GM21390 (cell line): ENCODE measurements at regions not wholly inside any gene's neighbourhood (a gene's known extent, or its start where the extent isn't known, plus 50 kb on each side); places are given as distances from the start of the nearest gene placed in this dataset.

Experiments used
- ATAC-seq: cut with Tn5 transposase; IDR thresholded peaks from one replicate; pipeline ENCODE4 v1.9.1; 2021; ENCODE audit not compliant: unreplicated experiment

DNA sequence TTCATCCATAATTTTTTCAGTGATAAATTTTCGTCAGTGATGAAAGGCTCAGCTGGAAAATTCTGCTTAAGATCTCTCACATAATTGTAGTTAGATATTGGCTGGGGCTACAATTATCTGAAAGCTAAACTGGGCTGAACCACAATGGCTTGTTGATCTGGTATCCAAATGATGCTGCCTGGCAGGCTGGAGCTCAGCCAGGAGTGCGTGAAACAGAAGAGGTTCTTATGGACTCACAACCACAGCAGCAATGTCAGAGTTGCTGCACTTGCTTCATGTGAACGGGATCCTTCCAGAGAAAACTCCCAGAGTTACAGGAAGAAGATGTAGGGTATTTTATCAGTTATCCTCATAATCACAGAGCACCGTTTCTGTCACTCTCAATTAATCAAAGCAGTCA, 533.2 kb upstream of the POM121L12 start:
- no peak for ATAC-seq

DNA sequence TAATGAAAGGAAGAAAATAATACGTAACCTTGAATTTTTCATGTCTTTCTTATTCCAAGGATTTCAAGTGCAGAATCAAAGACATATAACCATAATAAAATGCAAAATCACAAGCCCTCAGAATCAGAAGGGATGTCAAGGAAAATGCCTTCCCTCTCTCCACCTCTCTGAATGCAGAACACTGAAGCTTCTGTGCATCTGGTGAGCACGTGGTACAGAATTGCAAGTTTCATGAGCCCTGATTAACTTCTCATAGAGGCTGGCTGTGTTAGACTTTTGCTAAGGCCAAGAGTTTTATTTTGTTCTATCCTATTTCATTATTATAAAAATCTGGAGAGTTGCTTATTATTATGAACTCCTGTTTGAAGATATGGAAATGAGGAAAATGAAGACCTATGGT, 533.7 kb upstream of the POM121L12 start:
- ATAC-seq = no peak

DNA sequence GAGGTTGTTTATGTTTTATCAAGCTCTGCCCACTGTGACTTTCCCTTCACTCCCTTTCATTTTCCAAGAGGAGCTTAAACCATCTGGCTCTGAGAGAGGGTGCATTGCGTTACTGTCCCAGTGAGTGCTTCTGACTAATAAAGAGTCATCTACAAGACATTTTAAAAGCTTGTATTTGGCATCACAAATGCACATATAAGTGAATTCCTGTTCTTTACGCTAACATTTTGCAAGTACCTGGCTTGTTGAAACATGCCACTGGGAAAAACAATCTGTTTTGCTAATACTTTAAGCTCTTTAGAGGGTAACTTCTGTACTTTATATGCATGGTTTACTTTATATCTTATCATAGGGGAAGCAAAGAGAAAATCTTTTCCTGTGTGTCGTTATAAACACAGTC, 534.6 kb upstream of the POM121L12 start:
- ATAC-seq = no peak

DNA sequence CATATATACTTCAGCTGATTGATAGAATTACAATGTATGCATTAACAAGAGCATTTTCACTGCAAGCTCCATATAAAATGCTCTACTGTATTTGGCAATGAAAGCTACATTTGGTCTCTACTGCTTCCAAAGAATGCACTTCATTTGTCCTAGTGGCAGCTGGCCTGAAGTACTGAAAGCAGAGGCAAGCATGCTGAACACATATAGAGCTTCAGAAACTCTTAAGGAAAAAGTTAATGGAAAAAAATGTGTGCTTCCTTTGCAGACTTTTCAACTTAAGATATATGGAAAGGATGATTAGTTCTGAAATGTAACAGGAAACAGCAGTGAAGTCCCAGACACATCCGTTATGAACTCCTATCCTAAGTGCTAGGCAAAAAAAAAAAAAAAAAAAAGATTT, 537.1 kb upstream of the POM121L12 start:
- ATAC-seq = no peak

DNA sequence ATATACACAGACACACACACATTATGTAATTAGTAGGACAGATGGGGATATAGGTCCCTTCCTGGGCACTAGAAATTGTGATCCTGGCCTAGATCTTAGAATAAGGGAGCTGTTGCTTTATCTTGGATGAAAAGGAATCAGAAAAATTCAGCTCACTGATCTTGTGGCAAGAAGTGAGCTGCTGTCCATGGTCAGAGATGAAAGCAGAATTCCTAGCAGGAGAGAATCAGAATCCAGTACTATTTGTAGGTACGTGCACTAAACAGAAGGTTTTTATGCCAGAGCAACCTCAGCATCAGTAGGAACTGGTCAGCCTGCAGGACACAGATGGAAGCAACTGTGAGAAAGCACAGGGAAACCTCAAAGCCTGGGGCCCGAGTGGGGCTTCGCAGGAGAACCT, 549.2 kb upstream of the POM121L12 start:
- ATAC-seq = no peak

DNA sequence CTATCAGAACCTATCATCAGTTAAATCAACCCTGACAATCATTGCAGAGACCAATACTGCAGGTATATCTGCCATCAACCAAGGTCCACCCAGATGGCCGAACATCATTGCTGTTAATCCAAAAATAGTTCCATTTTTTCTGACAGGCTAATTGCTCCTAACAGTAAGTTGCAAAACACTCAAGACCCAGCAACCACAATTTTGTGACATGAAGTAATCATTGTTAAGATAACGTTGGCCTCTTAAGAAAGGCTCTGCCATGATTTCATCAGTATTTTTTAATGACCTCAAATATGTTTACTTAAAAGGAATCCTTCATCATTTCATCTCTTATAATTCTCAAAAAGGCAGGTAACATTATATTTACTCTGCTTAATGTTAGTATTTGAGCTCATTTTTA, 553.4 kb upstream of the POM121L12 start:
- no peak for ATAC-seq

DNA sequence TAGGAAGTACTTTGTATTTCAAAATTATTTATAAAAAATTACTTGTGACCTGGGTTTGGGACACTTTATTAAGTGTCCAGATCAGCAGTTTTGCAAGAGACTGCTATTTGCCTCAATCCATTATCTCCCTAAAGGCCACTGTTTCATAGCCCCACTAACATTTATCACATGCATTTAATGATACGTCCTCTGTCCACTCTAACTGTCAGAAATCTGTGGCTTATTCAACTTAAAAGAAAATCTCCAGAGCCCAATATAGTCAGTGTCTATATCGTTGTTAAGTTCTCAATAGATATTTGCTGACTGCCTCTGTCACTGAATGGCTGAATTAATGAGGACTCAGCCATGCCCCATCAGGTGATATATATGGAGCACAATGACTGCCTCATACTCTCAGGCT, 553.9 kb upstream of the POM121L12 start:
- no peak for ATAC-seq

DNA sequence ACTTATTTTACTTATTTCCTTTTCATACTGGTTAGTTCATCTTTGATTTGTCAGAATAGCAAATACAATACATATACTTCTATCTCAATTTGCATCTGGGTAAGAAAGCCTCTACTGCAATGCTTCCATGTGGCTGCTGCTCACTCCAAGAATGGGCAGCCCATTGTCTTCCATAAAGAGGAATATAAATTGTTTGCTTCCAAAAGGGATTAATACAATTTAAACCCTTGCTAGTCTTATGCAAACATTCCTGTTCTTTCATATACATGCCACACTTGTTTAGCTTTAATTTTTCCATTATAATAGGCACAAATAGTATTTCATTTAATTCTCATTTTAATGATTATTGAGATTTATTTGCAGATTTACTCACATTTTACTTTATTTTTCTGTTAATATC, 555.4 kb upstream of the POM121L12 start:
- no peak for ATAC-seq

DNA sequence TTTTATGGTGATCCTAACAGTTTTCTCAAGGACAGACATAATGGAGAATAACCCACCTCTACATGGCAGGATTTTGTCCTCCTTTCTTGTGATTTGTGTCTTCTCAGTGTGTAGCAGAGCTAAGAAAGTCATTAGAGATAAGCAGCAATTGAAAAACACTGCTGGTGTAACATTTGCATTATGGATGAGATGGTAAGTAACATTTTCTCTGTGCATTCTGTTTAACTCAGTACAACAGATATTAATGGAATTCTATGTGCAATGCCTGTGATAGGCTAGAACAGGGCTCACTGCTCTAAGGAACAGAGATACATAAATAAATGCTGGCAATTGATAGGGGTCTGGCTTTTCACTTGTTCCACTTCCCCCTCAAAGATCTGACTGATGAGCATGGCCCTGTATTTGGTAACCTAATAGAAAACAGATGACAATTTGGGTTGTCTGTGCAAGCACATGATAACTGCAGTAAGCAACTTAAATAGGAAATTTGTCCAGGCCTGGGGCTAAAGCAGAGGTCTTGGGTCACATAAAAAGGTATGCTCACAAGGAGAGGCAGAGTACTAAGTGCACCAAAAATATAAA, 560.3 kb upstream of the POM121L12 start:
- no peak for ATAC-seq

DNA sequence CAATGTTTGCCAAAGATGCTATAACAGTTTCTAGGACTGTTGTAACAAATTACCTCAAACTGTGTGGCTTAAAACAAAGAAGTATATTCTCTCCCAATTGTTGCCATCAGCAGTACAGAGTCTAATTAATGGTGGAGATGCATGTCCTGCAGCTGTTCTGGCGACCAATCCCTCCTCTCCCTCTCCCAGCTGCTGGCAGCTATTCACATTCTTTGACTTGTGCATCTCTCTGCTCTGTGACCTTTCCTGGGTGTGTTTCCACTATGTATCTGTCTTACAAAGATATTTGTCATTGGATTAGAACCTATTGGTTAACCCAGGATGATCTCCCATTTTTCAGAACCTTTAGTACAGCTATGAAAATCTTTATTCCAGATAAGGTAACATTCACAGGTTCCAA, 561.7 kb upstream of the POM121L12 start:
- no peak for ATAC-seq

DNA sequence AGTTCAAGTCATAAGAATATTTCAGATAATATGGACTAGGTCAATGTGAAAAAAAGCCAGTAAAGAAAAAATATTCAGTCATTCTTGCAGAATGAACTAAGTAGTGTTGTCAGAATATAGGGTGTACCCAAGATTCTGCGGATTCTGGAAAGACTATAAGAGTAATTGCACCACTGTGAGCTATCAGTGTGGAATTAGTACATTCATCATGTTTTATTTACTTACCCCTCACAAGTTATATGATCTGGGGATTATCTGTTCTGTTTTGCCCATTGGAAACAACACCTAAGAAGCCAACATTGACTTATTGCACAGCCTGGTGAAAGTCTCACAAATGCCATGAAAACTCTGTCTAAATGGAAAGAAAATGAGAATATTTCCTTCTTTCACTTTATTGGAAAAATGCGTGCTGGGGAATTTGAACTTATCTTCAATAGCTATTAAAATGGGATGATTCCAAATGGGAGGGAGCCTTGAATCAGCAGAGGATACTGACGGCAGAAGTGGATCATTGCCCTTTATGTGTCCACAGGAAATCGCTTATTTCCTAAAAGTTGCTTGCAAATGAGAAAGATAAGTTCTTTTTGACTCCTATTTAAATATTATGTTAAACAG, 563.3 kb upstream of the POM121L12 start:
- ATAC-seq = no peak

DNA sequence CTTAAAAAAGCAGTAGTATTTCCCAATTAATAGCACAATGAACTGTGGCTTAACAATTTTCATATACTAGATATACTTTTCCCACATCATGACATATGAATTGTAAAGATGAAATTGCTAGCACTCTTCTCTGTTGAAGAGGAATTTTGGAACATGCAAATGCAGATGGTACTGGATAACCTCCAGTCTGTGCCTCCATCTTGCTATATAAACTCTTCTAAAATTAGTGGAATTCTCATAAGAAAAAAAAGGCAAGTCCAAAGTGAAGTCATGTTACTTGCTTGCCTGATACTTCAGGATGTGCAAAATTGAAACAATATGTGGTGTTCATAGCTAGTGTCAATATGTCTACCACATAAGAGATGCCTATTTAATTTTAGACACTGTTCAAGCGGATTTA, 570.2 kb upstream of the POM121L12 start:
- ATAC-seq = no peak

DNA sequence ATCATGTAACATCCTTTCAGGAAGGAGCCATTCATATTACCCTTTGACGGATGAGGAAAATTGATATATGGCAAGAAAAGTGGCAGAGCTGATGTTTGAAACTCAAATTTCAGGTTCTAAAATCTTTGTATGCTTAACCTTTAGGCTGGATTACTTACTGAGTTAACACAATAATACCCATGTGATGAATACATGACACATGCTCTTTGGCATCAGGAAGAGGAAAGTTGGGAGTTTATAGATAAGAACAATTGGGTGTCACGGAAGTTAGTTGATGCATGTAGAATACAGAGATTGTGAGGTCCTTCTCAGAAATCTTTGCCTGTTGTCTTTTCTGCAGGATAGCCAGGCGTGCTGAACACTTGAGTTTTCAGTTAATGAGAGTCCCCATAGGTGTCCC, 572.1 kb upstream of the POM121L12 start:
- no peak for ATAC-seq

DNA sequence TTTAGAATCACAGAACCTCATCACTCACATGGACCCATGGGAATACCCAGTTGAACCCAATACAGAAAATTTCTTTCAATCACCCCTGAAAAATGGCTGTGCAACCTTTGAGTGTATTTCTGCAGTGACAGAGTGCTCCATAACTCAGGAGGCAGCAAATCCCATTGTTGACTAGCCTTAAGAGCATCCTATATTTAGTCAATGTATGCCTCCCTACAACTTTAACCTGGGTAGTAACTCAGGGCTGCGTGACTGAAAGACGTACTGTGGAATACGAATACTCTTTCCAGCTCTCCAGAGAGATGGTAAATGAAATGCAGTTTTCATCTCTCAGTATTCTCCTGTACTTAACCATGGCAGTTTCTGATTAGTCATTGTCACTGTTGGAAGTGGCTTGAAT, 573.0 kb upstream of the POM121L12 start:
- no peak for ATAC-seq

DNA sequence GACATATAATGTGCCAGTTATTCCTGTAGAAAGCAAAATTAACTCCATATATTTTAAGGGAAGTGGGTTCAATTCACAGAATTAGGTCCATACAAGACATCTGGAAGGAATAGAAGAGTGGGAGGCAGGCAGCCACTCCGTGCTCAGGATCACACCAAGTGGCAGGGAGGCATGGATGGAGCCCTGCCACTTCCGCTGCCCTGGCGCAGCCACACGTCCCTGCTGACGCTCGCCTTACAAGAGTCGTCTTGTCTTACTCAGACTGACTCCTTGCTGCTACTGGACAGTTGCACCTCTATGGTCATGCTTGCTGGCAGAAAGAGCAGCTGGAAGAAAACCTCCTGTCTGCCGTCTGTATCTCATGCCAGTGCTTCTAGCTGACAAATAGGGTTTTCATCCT, 579.9 kb upstream of the POM121L12 start:
- ATAC-seq = no peak

DNA sequence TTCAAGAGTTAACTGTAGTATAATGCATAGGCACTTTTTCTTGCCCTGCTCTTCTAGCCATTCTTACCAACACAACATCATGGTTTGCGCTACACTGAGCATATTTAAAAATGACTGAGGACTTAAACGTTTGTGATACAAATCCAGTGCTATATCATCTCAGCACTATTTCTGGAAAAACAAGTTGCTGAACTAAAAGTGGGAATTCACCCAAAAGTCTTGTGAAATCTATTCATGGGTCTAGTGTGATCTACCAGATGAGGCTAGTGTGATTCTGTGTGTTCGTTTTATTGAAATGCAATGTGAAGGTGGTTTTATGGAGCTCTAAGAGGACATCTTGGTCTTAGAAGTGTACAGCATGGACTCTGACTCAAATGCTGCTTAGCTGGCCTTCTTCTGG, 584.6 kb upstream of the POM121L12 start:
- ATAC-seq = no peak

DNA sequence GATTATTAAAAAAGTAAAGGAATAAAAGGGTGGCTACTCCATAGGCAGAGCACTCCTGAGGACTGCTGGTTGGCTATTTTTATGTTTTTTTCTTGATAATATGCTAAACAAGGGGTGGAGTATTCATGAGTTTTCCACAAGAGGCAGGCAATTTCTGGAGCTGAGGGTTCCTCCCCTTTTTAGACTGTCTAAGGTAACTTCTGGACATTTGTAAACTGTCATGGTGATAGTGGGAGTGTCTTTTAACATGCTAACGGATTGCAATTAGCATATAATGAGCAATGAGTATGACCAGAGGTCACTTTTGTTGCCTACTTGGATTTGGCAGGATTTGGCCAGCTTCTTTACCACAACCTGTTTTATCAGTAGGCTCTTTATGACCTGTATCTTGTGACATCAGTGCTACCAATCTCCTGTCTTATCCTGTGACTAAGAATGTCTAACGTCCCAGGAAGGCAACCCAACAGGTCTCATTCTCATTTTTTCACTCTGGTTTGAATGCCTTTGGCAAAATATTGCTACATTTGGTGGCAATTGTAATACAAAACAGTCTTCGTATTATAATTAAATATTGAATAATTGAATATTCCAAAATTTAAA, 587.8 kb upstream of the POM121L12 start:
- ATAC-seq = no peak

DNA sequence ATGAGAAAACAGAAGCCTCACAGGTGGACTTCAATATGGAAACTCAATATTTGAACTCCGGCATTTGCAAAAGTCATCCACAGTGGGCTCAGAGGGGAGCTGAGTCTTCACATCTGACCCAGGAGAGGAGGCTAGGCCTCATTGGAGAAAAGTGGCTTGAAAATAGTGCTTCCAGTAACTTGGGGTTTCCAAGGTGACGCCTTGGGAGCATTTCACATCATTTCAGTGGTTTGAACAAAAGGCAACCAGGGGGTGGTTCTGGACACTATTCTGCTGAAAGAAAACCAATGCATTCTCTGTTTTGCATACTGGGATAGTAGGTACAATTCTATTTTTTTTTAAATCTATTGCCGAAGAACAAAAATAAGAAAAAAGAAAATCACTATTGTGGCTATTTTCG, 599.2 kb upstream of the POM121L12 start:
- ATAC-seq = no peak

DNA sequence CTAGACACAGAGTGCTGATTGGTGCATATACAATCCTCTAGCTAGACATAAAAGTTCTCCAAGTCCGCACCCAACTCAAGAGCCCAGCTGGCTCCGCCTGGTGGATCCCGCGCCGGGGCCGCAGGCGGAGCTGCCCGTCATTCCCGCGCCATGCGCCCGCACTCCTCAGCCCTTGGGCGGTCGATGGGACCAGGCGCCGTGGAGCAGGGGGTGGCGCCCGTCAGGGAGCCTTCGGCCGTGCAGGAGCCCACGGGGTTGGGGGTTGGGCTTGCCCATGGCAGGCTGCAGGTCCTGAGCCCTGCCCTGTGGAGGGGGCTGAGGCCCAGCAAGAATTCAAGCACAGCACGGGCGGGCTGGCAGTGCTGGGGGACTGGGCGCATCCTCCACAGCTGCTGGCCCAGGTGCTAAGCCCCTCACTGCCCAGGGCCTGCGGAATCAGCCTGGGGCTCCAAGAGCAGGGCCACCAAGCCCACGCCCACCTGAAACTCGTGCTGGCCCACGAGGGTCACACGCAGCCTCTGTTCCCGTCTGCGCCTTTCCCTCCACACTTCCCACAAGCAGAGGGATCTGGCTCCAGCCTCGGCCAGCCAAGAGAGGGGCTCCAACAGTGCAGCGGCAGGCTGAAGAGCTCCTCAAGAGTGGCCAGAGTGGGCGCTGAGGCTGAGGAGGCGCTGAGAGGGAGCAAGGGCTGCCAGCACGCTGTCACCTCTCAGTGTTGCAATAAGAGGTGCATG, 604.2 kb upstream of the POM121L12 start:
- ATAC-seq = no peak

DNA sequence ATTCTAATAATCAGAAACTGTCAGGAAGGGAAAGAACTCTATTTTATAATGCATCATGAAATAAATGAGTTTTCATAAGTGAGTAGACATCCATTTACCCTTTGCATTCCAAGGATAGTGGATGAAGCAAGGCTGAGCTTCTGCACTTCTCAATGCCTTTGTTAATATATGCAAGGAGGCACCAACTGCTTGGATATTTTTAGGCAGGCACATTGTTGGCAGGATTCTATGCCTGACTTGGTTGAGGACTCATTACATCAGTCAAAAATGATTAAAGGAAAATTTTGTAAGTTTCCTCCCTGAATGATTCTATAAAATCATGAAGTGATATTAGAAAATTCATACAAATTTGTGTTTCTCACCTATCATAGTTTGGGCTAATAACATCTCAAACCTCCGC, 612.2 kb upstream of the POM121L12 start:
- no peak for ATAC-seq

DNA sequence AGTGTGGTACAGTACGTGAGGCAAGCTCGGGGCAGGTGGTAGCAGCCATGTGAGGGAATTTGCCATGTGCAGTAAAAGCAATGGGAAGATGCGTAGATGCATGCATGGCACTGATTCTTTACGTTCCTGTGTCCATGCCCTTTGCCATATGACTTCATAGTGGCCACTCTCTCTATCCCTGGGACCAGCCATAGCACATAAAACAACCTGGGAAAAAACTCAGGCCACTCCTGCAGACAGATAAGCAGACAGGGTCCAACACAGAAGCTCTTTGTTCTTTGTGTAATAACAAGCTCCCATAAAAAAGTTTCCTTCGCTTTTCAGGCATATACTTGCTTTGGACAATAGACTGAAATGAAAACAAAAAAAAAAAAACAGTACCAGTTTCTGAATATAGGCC, 622.4 kb upstream of the POM121L12 start:
- no peak for ATAC-seq

DNA sequence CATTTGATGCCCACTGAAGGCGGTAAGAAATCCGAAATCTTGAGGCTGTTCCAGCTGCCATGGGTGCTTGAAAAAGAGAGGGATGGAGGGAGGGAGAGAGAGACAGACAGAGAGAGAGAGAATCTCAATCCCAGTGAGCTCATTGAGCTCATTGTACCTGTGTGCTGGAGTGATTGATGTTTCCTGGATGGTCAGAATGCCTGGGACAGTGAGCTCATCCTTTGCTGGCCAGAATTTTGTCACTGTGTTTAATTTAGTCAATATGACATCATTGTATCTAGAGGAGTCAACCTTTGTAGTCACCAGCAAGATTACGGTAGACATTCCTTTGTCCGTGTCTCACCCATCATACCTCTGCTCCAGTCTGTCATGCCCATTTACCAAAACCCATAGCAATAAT, 625.4 kb upstream of the POM121L12 start:
- no peak for ATAC-seq
